Sigmoid colon (tissue), 4 donors: ENCODE measurements at regions not wholly inside any gene's neighbourhood (a gene's known extent, or its start where the extent isn't known, plus 50 kb on each side); places are given as distances from the start of the nearest gene placed in this dataset.

ENCODE experiments used
- POLR2A ChIP-seq, 2 donors: fragments of 450-650 bp; IDR thresholded peaks; one replicate each; pipeline ENCODE4 v1.6.1; 2016; ENCODE audit warnings: antibody characterized with exemption in 2 of 2, mild to moderate bottlenecking in 2 of 2, moderate library complexity in 2 of 2
- POLR2AphosphoS5 ChIP-seq, 4 donors: sonication (generic); formaldehyde crosslinking; IDR thresholded peaks; one replicate each; pipeline ENCODE4 v1.6.1; 2017; ENCODE audit warnings: antibody characterized with exemption in 4 of 4
- TF ChIP-seq, protein P1 (sequence below), 4 experiments: fragments of 450-650 bp in 3 of 4; fragments of 200-600 bp in 1 of 4; IDR thresholded peaks; one replicate each; pipeline ENCODE4 v1.5.1; 2016 to 2019; ENCODE audit warnings: antibody characterized with exemption in 4 of 4, mild to moderate bottlenecking in 3 of 4, moderate library complexity in 2 of 4

DNA sequence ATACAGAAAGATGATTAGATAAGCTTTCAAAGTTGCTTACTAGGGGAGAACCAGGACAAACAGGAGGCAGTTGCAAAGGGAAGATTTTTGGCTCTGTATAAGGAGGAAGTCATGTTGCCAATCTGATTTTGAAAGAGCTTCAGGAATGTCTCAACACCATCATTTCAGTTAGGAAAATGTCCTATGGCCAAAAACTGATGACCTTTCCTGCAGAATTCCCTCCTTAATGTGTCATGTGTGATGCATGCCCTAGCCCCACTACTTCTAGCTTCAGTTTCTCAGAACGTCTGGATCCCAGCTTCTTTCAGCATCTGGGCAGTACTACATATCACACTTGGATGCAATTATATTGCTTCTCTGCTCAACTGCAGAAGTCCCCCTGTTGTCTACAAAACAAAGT, 211.5 kb upstream of the NREP start:
- TF ChIP-seq POLR2A (IDR thresholded peaks at IDR 0.05) (no peak), POLR2AphosphoS5 (IDR thresholded peaks at IDR 0.05) (no peak)
- TF ChIP-seq, protein P1, sequence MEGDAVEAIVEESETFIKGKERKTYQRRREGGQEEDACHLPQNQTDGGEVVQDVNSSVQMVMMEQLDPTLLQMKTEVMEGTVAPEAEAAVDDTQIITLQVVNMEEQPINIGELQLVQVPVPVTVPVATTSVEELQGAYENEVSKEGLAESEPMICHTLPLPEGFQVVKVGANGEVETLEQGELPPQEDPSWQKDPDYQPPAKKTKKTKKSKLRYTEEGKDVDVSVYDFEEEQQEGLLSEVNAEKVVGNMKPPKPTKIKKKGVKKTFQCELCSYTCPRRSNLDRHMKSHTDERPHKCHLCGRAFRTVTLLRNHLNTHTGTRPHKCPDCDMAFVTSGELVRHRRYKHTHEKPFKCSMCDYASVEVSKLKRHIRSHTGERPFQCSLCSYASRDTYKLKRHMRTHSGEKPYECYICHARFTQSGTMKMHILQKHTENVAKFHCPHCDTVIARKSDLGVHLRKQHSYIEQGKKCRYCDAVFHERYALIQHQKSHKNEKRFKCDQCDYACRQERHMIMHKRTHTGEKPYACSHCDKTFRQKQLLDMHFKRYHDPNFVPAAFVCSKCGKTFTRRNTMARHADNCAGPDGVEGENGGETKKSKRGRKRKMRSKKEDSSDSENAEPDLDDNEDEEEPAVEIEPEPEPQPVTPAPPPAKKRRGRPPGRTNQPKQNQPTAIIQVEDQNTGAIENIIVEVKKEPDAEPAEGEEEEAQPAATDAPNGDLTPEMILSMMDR (IDR thresholded peaks at IDR 0.05): no peak
